Testis (tissue), 2 donors: ENCODE measurements at regions not wholly inside any gene's neighbourhood (a gene's known extent, or its start where the extent isn't known, plus 50 kb on each side); places are given as distances from the start of the nearest gene placed in this dataset.

Experiments used
- DNase-seq: peaks from one replicate; pipeline ENCODE4 v3.0.0-alpha.2; 2019
- H3K27ac ChIP-seq, 2 donors: fragments of 200-600 bp; sonication (generic); one replicate each; pipeline ENCODE4 v1.5.1; 2019
- H3K27me3 ChIP-seq: fragments of 200-600 bp; sonication (generic); one replicate; pipeline ENCODE4 v1.5.1; 2019
- H3K36me3 ChIP-seq: fragments of 200-600 bp; sonication (generic); one replicate; pipeline ENCODE4 v1.5.1; 2017; ENCODE audit warnings: low read depth; ENCODE audit errors: missing control alignments
- H3K4me1 ChIP-seq: fragments of 200-600 bp; sonication (generic); one replicate; pipeline ENCODE4 v1.5.1; 2019
- H3K4me3 ChIP-seq, 2 donors: fragments of 200-600 bp; sonication (generic); one replicate each; pipeline ENCODE4 v1.5.1; 2017 to 2019
- H3K9me3 ChIP-seq: fragments of 200-600 bp; sonication (generic); one replicate; pipeline ENCODE4 v1.5.1; 2017
- CTCF ChIP-seq, 3 experiments: fragments of 450-650 bp in 2 of 3; fragments of 200-600 bp in 1 of 3; sonication (generic) in 1 of 3; IDR thresholded peaks; one replicate each; pipeline ENCODE4 v1.5.1; 2016 to 2019; ENCODE audit warnings: antibody characterized with exemption in 3 of 3, mild to moderate bottlenecking in 2 of 3, moderate library complexity in 1 of 3
- POLR2A ChIP-seq: fragments of 450-650 bp; IDR thresholded peaks from one replicate; pipeline ENCODE4 v1.6.1; 2017; ENCODE audit warnings: antibody characterized with exemption, mild to moderate bottlenecking, moderate library complexity
- WGBS, 2 donors: methylation state at CpG; one replicate each; pipeline ENCODE4 v1.1.5; 2018; 5-methylcytosine and 5-hydroxymethylcytosine counted together
- intact Hi-C: fragments of 100-400 bp; cut with DNase I; formaldehyde crosslinking; loops from one replicate; pipeline ENCODE4 v1.15.1; 2023; ENCODE audit warnings: low total_unique reads

- H3K36me3 ChIP-seq = no peaks in the 10 kb centered on the region
- WGBS, 2 donors = 39 to 48% methylated on average over 10 to 22 of the region's 22 CpGs
- no peaks in the 10 kb centered on the region for H3K9me3 ChIP-seq
- TF ChIP-seq CTCF (IDR thresholded peaks at IDR 0.05) = no peak
- TF ChIP-seq POLR2A = no peak
- intact Hi-C loops = no loop called here
- no peaks in the 10 kb centered on the region for H3K4me1 ChIP-seq
- H3K27ac ChIP-seq = no peak overlapping the region
- no peak overlapping the region for H3K4me3 ChIP-seq
- H3K27me3 ChIP-seq = no peaks in the 10 kb centered on the region
- DNase-seq = no peak
These were observed 120.7 kb upstream of the MVB12B start for GRCh38 chr9:126205845-126206498.

GRCh38 chr9:126207256-126207655, 119.4 kb upstream of the MVB12B start:
- intact Hi-C loops = no loop called here
- no peaks in the 10 kb centered on the region for H3K9me3 ChIP-seq
- DNase-seq = no peak
- 73 to 86% methylated on average over 5 of the region's 5 CpGs for WGBS, 2 donors
- TF ChIP-seq CTCF (IDR thresholded peaks at IDR 0.05) = no peak
- no peak for TF ChIP-seq POLR2A
- no peaks in the 10 kb centered on the region for H3K36me3 ChIP-seq
- no peaks in the 10 kb centered on the region for H3K4me1 ChIP-seq
- no peaks in the 10 kb centered on the region for H3K27me3 ChIP-seq
- H3K4me3 ChIP-seq = no peak overlapping the region
- no peak overlapping the region for H3K27ac ChIP-seq

- intact Hi-C loops = no loop called here
- TF ChIP-seq POLR2A (no peak), CTCF (IDR thresholded peaks at IDR 0.05) (no peak)
- Histone ChIP-seq H3K27ac (no peak overlapping the region), H3K36me3 (no peaks in the 10 kb centered on the region), H3K4me3 (no peak overlapping the region), H3K4me1 (no peaks in the 10 kb centered on the region), H3K9me3 (no peaks in the 10 kb centered on the region), H3K27me3 (no peaks in the 10 kb centered on the region)
- no peak for DNase-seq
- 81 to 89% methylated on average over 3 of the region's 3 CpGs for WGBS, 2 donors
These were observed 118.3 kb upstream of the MVB12B start for GRCh38 chr9:126208216-126208758.

GRCh38 chr9:126211441-126212074, 115.1 kb upstream of the MVB12B start:
- no peaks in the 10 kb centered on the region for H3K36me3 ChIP-seq
- H3K4me3 ChIP-seq = no peak overlapping the region
- no peaks in the 10 kb centered on the region for H3K27me3 ChIP-seq
- no peak for DNase-seq
- H3K9me3 ChIP-seq = no peaks in the 10 kb centered on the region
- no peaks in the 10 kb centered on the region for H3K4me1 ChIP-seq
- WGBS, 2 donors = 83 to 86% methylated on average over 3 of the region's 3 CpGs
- no peak overlapping the region for H3K27ac ChIP-seq
- intact Hi-C loops = no loop called here
- no peak for TF ChIP-seq POLR2A
- no peak for TF ChIP-seq CTCF (IDR thresholded peaks at IDR 0.05)

- no peak for DNase-seq
- no peaks in the 10 kb centered on the region for H3K27me3 ChIP-seq
- TF ChIP-seq CTCF (IDR thresholded peaks at IDR 0.05) = no peak
- no peak for TF ChIP-seq POLR2A
- H3K4me3 ChIP-seq = no peak overlapping the region
- WGBS, 2 donors = 87 to 91% methylated on average over 4 of the region's 4 CpGs
- intact Hi-C loops = no loop called here
- no peak overlapping the region for H3K27ac ChIP-seq
- no peaks in the 10 kb centered on the region for H3K36me3 ChIP-seq
- no peaks in the 10 kb centered on the region for H3K9me3 ChIP-seq
- no peaks in the 10 kb centered on the region for H3K4me1 ChIP-seq
These were observed 111.1 kb upstream of the MVB12B start for GRCh38 chr9:126215486-126215885.
